GM18519 (cell line): ENCODE measurements at regions not wholly inside any gene's neighbourhood (a gene's known extent, or its start where the extent isn't known, plus 50 kb on each side); places are given as distances from the start of the nearest gene placed in this dataset.
"Not testable (repeated sequence)": the region's sequence is repeated elsewhere in the genome, so short reads cannot be mapped to it uniquely, and the experiment has no call there.

Experiments
- ATAC-seq: cut with Tn5 transposase; IDR thresholded peaks from one replicate; pipeline ENCODE4 v1.9.1; 2021; ENCODE audit warnings: mild to moderate bottlenecking, moderate library complexity; ENCODE audit not compliant: unreplicated experiment, low FRiP score

DNA sequence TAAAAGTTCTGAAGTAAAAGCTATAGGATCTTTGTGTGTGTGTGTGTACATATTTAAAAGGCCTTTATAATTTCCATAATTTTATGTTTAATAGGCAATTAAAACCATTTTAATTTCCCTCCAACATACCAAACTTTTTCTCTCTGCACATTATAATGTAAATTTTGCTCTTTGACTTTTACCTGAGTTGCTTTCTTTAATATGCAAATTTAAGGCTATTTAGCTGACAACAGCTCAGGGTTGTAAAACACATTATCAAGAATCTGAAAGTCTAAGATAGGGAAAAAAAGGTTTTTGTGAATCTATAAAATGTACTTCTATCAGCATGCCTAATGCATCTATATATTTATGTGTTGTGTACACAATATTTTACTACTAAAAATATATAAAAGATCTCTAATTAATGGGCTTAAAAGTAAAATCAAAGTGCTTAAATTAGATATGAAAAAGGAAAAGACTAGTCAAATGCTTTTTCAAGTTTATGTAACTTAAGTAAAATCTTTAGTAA is 239.6 kb upstream of the RAI14 start:
- ATAC-seq, result no peak

- not testable (repeated sequence) for ATAC-seq
Observed at GRCh38 chr5:34420191-34420590, 235.9 kb upstream of the RAI14 start.

GRCh38 chr5:34436761-34437501 is 219.2 kb upstream of the RAI14 start:
- no peak for ATAC-seq

- no peak for ATAC-seq
Observed at GRCh38 chr5:34439601-34440000, 216.5 kb upstream of the RAI14 start.

GRCh38 chr5:34441767-34442166 is 214.4 kb upstream of the RAI14 start:
- ATAC-seq, result not testable (repeated sequence)

GRCh38 chr5:34447424-34447823 is 208.7 kb upstream of the RAI14 start:
- no peak for ATAC-seq

DNA sequence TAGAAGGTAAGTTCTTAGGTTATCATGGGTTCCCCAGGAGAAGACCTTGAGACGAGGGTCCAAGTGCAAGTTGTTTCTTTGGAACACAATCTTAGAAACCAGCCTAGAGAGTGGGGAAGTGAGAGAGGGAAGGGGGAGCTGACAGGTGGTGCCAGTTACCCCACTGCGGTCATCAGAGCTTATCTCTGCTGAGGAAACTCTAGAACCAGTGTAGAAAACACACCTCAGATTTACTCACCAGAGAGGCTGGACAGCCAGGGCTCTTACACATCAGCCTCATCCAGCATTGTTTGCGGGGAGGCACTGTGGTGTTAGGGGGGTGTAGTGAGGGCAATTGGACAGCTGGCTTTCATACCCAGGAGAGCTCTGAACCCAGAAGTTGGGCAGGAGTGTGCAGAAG is 206.5 kb upstream of the RAI14 start:
- no peak for ATAC-seq

- no peak for ATAC-seq
Observed at GRCh38 chr5:34450338-34450737, 205.8 kb upstream of the RAI14 start.

DNA sequence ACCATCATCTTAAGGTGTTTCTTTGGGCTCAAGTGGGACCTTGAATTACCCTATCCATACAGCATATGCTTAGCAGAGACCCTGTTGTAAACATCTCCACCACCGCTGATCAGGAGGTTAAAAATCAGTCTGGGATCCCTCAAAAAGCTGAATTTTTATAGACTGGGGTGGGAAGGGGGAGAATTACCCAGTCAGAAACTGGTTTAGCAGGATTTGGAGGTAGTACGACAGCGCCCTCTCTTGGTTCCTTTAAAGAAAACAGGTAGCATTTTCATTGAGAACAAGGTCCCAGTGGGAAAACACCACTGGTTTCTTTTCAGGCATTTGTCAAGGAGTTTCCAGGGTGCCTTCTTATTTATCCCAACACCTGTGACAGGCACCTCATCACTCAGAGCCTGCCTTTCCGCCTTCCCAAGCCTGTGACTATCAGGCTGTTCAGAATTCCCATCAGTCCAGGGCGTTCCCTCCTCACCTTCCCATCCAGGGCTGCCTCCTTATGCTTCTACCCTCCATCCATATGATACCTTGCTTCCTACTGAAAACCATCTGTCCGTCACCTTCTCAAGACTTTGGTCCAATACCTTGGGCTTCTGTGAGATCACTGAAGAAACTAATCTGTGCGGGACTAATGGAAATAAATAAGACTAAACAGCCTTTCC is 203.8 kb upstream of the RAI14 start:
- ATAC-seq, result no peak

DNA sequence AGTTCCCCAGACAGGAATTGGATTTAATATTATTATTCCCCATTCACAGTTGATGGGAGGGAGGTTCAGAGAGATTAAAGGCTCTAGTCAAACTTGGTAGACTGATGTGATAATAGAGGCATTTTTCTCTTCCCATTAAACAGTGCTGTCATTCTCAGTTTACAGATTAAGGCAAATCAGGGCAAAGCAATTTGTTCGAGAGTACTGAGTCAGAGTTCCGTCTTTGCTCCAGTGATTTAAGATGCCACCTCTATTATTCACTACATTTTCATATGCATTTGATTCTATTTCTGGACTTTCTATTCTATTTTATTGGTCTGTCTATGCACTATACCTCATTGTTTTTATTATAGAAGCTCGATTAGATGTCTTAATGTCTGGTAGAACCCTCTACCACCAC is 201.0 kb upstream of the RAI14 start:
- no peak for ATAC-seq

DNA sequence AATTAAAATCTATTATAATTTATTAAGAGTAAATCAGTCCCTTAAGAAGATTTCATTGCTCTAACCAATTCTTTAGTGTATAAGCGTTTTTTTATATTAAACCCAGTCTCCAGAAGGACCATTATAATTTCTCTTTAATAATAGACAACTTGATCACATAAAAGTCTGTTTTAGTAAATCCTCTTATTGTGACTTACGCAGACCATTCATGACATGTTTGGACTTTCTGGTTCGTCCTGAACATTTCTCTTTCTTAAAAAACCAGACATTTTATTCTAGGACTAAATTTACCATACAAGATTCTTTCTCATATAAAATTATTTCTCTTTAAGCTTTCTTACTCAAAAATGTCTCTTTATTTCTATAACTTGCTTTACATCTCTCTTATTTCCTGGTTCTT is 196.2 kb upstream of the RAI14 start:
- no peak for ATAC-seq

GRCh38 chr5:34460496-34460895 is 195.6 kb upstream of the RAI14 start:
- ATAC-seq, result no peak

DNA sequence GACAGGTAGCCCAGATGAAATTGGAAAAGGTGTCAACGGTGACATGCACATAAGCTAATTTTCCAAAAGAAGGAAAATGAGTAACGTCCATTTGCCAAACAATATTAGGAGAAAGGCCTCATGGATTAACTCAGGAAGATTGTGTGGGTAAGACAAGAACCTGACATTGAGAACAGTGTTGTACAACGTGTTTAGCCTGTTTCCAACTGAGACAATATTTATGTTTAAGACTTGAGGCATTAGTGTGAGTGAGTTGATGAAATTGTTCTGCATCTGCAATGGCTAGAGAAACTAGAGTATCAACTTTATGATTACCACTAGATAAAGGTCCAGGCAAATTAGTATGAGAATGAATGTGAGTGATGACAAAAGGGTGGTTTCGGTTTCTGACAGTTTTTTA is 191.3 kb upstream of the RAI14 start:
- ATAC-seq, result no peak

DNA sequence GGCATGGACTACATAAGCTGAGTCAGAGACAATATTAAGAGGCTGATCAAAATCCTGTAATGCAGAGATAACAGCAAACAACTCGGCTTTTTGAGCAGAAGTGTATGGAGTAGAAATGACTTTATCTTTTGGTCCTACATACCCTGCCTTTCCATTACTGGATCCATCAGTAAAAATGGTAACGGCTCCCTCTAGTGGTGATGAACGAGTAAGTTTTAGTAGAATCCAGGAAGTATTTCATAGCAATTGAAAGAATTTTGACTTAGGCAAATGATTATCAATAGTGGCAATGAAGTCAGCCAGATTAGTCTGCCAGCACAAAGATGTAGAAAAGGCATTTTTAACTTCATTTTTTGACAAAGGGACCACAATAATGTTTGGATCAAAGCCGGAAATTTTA is 190.8 kb upstream of the RAI14 start:
- not testable (repeated sequence) for ATAC-seq

GRCh38 chr5:34466519-34467388 is 189.4 kb upstream of the RAI14 start:
- not testable (repeated sequence) for ATAC-seq

DNA sequence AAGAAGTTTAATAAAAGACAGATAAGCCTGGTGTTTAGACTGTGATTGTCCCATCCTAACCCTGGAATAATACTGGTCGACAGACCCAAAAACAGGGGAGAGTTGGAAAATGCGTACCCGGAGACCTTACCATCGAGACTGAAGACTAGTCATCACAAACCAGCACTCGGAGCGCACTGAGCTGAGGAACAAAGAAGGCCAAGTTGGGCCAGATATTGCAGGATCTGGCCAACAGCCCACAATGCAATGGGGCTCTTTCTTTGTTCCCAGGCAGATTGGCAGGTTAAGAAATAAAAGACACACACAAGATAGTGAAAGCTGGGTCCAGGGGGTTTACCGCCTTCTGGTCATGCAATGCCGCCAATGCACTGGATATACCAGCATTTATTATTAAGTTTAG is 188.7 kb upstream of the RAI14 start:
- ATAC-seq, result no peak

DNA sequence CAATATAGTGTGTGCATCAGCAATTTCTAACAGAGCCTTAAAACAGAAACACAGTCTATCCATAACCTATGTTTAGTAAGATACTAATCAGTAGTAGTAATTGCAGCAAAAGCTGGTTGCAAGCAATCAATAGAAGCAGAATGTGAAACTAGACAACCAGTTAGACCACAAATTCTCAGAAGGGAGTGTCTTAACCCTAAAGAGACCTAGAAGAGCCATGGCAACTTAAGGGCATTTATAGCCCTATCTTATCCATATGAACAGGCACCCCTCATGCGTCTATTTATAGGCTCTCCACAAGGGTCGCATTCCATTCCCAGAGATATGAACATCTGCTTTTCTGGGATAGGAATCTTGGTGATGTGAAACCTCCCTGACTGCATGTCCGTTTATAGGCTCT is 188.1 kb upstream of the RAI14 start:
- ATAC-seq, result peak; percentile 84

GRCh38 chr5:34469971-34470370 is 186.2 kb upstream of the RAI14 start:
- ATAC-seq, result no peak

DNA sequence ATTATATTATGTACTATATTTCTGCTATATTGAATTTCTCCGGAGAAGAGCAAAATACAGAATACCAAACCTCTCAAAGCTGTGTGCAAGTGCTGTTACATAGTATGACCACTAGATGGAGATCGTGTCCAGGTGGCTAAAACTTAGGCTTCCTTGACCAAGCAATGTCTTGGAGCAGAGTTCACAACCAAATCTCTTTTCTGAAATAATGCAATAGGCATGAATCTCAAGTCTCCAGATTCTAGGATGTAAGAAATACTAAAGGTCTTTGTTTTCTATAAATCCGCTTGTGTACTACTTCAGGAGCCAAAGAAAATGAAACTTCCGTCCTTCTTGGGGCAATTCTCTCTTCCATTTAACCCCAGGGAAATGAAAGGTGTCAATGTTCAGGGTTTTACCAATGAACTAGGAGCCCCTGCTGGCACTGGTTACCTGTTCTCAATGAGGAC is 181.5 kb upstream of the RAI14 start:
- ATAC-seq, result no peak

DNA sequence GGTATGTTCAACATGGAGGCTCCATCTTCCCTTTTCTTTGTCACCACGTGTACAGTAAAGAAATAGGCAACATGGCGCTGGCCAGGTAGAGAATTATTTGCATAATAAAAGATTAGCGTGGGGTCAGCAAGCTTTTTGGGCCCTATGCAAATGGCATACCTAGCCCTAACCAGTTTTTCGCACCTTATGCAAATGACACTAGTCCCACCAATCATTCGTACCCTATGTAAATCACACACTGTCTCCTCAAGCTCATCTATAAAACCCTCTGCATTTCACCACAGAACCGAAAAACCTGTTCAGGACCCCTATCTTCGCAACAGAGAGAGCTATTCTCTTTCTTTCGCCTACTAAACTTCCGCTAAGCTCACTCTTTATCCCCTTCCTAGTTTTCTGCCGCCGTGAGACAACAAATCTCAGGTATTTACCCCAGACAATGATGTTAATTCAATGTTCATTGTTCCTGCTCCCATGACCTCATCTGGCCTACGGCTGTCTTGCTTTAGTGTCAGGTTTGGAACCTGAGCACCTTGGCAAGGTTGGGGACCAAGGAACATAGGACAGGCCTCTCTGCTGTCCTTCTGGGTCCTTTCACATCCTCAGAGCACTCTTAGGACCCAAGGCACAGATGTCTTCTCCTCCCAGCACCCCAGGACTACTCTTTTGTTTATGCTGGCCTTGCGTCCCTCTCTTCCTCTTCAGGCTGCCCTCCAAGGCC is 180.7 kb upstream of the RAI14 start:
- ATAC-seq, result no peak
